ENCODE measurements at regions not wholly inside any gene's neighbourhood (a gene's known extent, or its start where the extent isn't known, plus 50 kb on each side); places are given as distances from the start of the nearest gene placed in this dataset.
A peak's percentile ranks its signal among the peaks of the same experiment; 100 is the strongest.

- DNase-seq (ENCODE audit: low spot score) = no peak
Observed at GRCh38 chr6:56378507-56378906, 131.1 kb upstream of the COL21A1 start.

- DNase-seq (ENCODE audit: low spot score) = no peak
Observed at GRCh38 chr6:56377295-56377694, 129.9 kb upstream of the COL21A1 start.

- no peak for DNase-seq (ENCODE audit: low spot score)
Observed at GRCh38 chr6:56375806-56376205, 128.4 kb upstream of the COL21A1 start.

- DNase-seq (ENCODE audit: low spot score) = no peak
Observed at GRCh38 chr6:56374841-56375369, 127.5 kb upstream of the COL21A1 start.

DNA sequence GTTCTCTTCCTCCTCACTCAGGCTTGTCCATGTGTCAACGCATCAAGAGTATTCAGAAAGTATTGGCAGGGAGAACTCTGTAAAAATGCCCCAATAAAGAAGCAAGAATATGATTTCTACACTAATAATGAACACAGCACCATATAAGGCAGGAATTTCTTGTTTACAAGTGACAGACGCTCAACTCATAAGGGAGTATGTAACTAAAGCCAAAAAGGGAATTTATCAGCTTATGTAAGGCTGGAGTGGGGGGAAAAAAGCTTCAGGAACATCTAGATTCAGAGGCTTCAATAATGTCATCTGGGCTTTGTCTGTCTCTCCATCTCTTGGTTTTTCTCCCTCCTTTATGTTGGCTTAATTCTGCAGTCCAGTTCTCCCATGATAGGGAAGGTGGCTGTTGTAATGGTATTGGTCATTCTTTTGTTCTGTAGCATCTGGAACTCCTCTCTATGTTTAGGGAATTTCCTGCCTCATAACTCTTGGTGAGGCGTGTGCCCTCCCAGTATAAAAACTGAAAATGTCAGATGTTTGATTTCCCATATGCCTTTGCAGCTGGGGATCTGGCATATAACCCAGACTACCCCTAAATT lies 125.1 kb upstream of the COL21A1 start:
- DNase-seq (ENCODE audit: low spot score) = no peak

DNA sequence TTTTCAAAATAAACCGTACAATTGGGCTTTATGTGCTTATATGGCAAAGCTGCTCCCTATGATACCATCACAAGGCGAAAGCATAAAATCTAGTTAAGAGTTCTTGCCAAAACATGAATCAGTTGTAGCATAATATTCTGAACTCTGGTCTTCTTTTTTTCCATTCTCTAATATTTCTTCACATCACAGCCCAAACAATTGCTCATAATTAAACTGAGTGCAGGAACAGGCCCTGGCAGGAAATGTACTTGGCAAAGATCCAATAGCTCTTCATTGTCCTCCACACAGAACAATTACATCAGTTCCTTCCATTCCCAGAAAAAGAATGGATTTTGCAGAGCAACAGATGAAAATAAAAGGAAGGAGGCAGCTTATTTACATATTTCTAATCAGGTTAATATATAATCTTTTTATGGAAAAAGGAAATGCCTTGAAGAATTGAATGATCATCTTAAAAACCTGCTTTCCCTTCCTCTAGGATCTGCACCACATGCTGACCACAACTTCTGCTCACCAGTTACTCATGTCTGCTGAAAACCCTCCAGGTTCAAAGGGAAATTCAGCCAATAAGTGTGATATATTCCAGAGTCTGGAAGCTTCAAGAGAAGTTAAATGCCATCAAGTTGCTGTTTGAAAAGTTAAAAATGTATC lies 123.3 kb upstream of the COL21A1 start:
- DNase-seq (ENCODE audit: low spot score) = no peak

- DNase-seq (ENCODE audit: low spot score) = no peak
Observed at GRCh38 chr6:56370127-56370540, 122.8 kb upstream of the COL21A1 start.

DNA sequence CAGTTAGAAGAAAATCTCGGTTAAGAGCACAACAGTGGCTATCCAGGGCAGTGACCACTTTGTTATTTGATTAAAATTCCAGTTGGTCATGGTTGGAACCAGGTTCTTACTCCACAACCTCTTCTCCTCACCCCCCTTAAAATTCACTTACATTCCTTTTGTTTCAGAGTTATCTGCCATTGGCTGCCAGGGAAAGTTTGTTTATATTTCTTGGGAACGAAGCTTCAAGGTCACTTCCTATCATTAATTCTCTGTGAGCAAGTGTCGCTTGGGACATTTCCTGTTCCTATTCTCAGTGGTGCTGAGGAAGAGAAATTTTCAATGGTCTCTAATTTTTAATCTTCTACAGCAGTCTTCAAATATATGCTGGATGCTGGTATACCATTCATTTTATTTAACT lies 121.1 kb upstream of the COL21A1 start:
- no peak for DNase-seq (ENCODE audit: low spot score)

DNA sequence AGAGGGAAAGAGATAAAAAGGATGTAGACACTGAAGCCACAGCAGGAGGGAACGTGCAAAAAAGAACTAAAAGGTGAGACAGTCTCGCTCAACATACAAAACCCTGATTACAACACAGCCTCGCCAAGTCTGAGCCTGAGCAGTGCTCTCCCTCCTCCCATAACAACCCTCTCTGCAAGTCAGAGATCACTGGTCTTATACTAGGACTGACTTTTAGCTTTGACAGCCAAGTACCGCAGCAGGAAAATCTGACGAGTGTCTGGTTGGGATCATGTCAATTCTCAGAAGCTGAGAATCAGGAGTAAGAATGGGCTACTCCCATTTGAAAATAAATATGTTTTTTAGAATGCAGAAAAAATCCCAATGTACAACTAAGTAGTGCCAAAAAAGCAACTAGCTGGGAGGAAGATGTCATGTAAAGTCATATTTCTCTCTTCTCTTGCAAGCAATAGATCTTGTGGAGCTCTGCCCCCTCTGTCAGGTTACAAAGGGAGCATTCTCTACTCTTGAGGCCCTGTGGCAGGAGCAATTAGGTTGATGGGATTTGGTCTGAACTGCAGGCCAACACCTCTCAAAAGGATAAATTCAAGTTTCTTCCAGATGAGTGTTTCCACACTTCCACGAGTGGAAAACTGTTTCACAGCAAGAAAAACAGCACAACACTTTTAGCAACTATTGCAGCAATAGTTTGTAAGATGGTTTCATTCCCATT lies 118.9 kb upstream of the COL21A1 start:
- no peak for DNase-seq (ENCODE audit: low spot score)

- no peak for DNase-seq (ENCODE audit: low spot score)
Observed at GRCh38 chr6:56364827-56365339, 117.5 kb upstream of the COL21A1 start.

DNA sequence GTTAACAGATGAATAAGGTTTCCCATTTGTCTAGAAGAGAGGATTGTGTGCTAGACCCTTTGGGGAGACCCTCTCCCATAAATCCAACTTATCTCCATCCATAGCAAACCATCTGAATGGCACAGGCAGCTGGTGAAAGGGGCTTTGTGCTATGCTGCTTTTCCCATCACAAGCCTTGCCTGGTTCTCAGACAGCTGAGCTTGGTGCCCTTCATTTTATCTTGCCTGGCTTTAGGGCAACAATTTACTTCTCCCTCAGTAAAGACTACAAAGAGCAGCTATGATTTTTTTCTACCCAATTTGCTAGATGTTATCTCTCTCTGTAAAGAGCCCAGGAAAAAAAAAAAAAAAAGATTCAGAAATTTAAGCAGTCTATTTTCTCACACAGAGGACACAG lies 117.0 kb upstream of the COL21A1 start:
- no peak for DNase-seq (ENCODE audit: low spot score)

DNA sequence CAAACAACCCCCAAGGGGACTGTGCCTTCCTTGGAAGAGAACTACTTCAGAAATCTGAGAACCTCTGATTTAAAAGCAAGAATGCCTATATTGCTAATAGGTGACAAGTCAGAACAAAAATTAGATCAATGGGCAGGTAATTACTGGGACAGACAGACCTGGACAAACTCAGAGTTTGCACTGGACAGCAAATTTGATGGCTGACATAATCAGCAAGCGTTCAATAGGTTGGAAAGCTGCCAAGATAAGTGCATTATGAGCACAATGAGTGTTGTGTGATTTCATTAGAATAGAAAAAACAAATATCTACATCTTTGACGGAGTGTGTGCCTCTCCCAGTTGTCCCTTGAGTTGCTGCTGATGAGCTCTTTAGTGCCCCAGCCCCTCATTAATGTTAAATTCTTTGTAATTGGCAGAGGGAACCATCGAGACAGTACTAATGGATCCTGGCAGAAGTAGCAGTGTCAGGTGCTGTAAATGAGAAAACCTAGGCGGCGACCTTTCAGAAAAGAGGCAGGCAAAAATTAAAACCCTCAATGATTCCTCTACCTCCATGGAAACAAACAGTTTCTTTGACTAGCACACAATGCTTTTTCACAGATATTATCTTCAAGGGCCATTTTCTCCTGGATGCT lies 116.5 kb upstream of the COL21A1 start:
- DNase-seq (ENCODE audit: low spot score) = no peak

DNA sequence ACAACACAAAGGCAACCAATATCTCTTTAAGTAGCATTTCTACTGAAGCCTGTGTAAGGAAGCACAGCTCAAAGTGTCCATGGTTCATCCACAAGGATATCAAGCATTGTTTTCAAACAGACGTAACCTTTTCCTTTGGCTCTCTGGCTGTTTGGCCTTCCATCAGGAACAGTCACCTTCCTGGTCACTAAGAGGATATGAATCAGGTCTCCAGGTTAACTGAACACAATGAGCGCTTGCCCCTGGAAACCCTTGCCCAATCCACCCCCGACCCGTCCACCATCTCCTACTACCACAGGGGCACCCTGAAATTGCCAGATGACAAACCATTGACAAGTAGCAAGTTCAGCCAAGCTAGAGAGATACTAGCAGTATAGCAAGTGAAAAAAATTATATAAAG lies 114.4 kb upstream of the COL21A1 start:
- DNase-seq (ENCODE audit: low spot score) = no peak

- DNase-seq (ENCODE audit: low spot score) = peak; percentile 64
Observed at GRCh38 chr6:56359201-56359899, 112.0 kb upstream of the COL21A1 start.

DNA sequence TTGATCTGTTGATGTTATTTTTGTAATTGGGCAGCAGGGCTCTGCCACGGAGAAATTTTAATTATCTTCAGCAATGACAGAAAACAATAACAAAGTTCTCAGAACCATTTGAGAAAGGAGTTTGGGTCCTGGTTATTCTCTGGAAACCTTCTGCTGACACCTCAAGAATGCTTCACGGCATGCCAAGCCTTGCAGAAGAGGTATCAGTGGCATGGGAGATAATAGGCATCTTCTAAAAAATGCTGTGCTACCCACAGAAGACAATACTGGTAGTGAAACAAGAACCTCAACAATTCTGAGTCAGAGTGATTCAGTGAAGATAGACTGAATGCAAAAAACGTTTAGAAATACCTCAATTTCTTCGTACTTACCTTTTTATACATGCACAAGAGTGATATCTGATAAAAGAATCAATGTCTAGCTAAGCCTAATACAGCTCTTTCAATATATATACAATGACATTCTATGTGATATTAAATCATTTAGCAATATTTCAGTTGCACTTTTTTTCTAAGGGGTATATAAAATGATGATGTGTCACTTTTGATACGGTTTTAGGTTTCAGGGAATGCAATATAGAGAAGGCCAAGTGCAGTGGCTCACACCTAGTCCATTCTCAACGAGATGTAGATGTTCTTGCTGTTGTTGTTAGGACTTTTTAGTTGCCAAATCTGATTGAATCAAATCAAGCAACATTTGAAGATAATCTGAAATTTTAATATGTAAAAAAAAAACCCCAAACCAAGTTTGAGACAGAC lies 110.4 kb upstream of the COL21A1 start:
- DNase-seq (ENCODE audit: low spot score) = no peak

DNA sequence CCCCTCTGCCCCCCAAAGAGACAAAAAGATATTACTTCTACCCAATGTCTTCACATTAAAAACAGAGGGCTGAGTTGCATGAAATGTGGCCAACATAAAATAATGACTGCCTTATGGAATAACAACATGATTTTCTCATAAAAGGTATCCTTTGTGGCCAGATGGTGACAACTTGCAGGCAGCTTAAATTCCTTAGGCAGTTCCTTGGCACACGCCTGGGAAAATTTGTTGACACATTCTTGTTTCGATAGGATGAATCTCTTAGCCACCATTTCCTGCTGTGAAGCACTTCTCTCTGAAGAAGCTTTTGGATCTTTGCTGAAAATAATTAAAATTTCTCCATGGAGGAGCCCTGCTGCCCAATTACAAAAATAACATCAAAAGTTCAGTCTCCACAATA lies 109.0 kb upstream of the COL21A1 start:
- DNase-seq (ENCODE audit: low spot score) = no peak

GRCh38 chr6:56353860-56354259 lies 106.5 kb upstream of the COL21A1 start:
- no peak for DNase-seq (ENCODE audit: low spot score)

GRCh38 chr6:56350628-56351260 lies 103.4 kb upstream of the COL21A1 start:
- DNase-seq (ENCODE audit: low spot score) = no peak

DNA sequence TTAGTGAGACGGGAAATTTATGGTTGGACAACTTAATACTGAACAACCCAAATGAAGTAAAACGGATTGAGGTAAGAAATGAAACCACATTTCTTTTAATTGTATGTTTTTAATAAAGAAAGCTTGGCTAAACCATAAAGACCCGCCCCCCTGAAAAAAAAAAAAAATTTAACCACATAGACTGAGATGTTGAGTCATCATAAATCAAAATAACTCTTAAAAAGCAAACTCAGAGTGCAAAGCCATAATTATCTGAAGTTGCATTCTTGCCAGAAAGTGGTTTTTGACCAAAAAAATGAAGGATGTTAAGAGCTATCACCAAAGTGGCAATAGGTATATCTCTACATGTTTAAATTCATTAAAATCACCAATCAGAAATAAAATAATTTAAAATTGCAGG lies 101.8 kb upstream of the COL21A1 start:
- DNase-seq (ENCODE audit: low spot score) = no peak

DNA sequence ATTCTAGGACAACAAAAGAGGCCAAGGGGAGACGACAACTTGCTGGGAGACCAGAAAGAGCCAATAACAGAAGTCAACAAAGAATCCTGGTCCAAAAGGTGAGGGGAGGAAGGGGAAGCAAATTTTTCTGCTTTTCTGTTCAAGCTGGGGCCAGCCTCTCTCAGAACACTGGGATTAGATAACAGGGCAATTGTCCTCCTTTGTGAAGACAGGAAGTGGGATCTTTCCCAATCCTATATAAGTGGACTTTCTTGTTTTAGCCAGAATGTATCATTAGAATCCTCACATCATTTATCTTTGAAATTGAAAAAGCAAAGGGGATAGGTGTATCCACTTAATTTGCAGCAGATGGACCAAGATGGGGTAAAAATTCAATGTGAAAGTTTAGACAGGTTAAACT lies 101.2 kb upstream of the COL21A1 start:
- DNase-seq (ENCODE audit: low spot score) = no peak

DNA sequence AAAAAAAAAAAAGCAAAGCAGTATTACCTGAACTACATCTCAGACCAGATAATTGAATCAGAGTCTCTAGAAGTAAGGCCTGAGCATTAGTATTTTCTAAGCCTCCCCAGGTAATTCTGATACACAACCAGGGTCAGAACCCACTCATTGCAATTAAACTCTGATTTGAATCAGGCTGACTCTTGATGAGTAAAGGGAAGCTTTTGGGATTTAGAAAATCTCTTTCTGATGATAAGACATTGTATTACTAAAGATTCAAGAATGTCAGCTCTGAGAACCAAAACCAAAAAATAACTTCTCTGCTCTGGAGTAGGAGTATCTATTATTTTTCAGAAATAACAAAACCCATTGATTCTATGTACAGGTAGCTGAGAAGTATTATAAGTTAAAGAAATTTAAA lies 100.1 kb upstream of the COL21A1 start:
- DNase-seq (ENCODE audit: low spot score) = no peak
